SK-N-SH (cell line): ENCODE measurements at regions not wholly inside any gene's neighbourhood (a gene's known extent, or its start where the extent isn't known, plus 50 kb on each side); places are given as distances from the start of the nearest gene placed in this dataset.

Source experiments
- EP300 ChIP-seq, 2 experiments: IDR thresholded peaks; 2 replicates each; pipeline versions ENCODE4 v1.4.0 to v1.6.1; 2012; ENCODE audit warnings: borderline replicate concordance in 1 of 2, low read depth in 1 of 2, low read length in 1 of 2
- FOXJ3 ChIP-seq: sonication (generic); formaldehyde crosslinking; IDR thresholded peaks from 2 replicates; pipeline ENCODE4 v1.5.1; 2020; ENCODE audit warnings: mild to moderate bottlenecking, missing genetic modification reagents
- FOXM1 ChIP-seq: IDR thresholded peaks from 2 replicates; pipeline ENCODE4 v1.4.0; 2012; ENCODE audit warnings: low read depth, mild to moderate bottlenecking
- SMC3 ChIP-seq: IDR thresholded peaks from 2 replicates; pipeline ENCODE4 v1.6.1; 2012; ENCODE audit warnings: low read depth, low read length, improper control_type of control experiment
- TF ChIP-seq, protein P1 (sequence below): fragments of 200-600 bp; sonication (generic); IDR thresholded peaks from 2 replicates; pipeline ENCODE4 v1.6.1; 2017; ENCODE audit warnings: antibody characterized with exemption, mild to moderate bottlenecking, moderate library complexity

DNA sequence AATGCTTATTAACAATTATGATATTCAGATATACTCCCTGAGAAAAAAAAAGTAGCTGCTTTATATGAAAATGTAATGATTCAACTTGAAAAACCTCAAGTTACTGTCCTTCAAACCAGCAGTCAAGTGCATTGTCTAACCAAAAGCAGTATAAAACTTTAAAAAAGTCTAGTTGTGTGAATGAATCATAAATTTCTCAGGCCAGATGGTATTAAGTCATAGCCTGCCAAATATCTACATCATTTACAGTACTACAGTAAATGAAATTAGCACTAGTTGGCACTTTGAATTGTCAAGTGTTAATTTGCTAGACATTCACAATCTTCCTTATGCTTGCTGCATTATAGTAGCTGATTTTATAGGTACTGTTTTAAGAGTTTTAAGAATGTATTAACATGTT, 85.9 kb downstream of the CBLN2 start:
- TF ChIP-seq, protein P1, sequence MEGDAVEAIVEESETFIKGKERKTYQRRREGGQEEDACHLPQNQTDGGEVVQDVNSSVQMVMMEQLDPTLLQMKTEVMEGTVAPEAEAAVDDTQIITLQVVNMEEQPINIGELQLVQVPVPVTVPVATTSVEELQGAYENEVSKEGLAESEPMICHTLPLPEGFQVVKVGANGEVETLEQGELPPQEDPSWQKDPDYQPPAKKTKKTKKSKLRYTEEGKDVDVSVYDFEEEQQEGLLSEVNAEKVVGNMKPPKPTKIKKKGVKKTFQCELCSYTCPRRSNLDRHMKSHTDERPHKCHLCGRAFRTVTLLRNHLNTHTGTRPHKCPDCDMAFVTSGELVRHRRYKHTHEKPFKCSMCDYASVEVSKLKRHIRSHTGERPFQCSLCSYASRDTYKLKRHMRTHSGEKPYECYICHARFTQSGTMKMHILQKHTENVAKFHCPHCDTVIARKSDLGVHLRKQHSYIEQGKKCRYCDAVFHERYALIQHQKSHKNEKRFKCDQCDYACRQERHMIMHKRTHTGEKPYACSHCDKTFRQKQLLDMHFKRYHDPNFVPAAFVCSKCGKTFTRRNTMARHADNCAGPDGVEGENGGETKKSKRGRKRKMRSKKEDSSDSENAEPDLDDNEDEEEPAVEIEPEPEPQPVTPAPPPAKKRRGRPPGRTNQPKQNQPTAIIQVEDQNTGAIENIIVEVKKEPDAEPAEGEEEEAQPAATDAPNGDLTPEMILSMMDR = no peak
- TF ChIP-seq SMC3 (no peak), EP300 (IDR thresholded peaks at IDR 0.05; ENCODE audit: borderline replicate concordance in 1 of 2, low read depth in 1 of 2, low read length in 1 of 2) (peak in 1 of 2 experiments; percentile 53; a peak in 1 of 4 replicates), FOXM1 (no peak), FOXJ3 (CRISPR knock-in tag) (no peak)
